ENCODE measurements at regions not wholly inside any gene's neighbourhood (a gene's known extent, or its start where the extent isn't known, plus 50 kb on each side); places are given as distances from the start of the nearest gene placed in this dataset.

DNA sequence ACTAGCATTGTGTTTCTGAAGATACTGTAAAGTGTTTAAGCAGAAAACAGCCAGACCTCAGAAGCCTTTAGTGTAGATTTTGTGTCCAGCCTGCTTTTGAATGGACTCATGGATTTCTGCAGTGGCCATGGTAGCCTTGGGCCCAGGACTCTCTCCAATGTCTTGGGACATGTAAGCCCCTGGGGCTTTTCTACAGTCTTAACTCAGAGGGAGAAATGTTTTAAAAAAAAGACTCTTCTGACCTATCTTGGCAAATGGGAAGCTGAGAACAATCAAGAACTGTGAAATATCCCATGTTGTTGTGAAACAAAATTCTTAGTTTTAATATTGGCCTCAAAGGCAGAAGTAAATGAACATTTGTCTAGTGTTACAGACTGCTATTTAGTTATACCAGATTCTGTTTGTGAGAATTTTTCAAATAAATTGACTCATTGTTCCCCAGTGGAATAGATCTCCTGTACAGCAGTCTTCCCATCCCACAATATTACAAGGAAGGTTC lies 112.5 kb upstream of the DMAC1 start:
- no peak overlapping the region for H3K9ac ChIP-seq
- no peak for TF ChIP-seq Cebpa-rat (IDR thresholded peaks at IDR 0.05)
- no peak overlapping the region for H3K27ac ChIP-seq
- H3K4me2 ChIP-seq: no peak overlapping the region
- H4K20me1 ChIP-seq: no peaks in the 10 kb centered on the region
- H3K36me3 ChIP-seq: no peaks in the 10 kb centered on the region
- no peak overlapping the region for H3K4me3 ChIP-seq
- H3K4me1 ChIP-seq: peaks cover 9 to 14% (median 13%) of the 10 kb centered on the region in 10 experiments
- H3K27me3 ChIP-seq: no peaks in the 10 kb centered on the region
- H3K9me3 ChIP-seq (replicated peaks in 1 of 11): no peaks in the 10 kb centered on the region; a peak in 1 of 22 replicates

DNA sequence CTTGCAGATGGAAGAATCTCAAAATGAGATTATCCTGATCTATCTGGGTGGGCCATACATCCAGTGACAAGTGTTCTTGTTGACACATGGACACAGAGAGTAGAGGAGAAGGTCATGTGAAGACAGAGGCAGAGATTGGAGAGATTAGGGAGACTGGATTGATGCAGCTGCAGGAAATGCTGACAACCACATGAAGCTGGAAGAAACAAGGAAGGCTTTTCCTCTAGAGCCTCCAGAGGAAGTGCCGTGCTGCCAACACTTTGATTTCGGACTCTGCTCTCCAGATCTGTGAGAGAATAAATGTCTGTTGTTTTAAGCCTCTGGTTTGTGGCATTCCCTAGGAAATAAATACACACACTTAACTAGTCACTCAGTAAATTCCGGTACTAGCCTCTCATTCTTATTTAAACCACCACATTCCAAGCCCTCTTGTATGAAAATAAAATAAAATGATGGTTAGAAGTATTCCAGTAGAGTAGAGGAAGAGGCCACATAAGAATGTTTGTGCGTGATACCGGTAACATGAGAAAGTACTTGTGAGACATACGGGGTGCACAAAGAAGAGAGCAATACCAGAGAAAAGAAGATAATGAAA lies 110.9 kb upstream of the DMAC1 start:
- Histone ChIP-seq H3K4me1 (peaks cover 9 to 14% (median 13%) of the 10 kb centered on the region in 10 experiments), H3K4me2 (peak overlapping the region; percentile 33 to 63 (median 50)), H3K9ac (no peak overlapping the region), H3K27me3 (no peaks in the 10 kb centered on the region), H3K9me3 (replicated peaks in 1 of 11) (no peaks in the 10 kb centered on the region; a peak in 1 of 22 replicates), H3K36me3 (no peaks in the 10 kb centered on the region), H4K20me1 (no peaks in the 10 kb centered on the region), H3K27ac (peak overlapping the region in 1 of 11 experiments; percentile 19; a peak in 1 of 22 replicates), H3K4me3 (no peak overlapping the region)
- no peak for TF ChIP-seq Cebpa-rat (IDR thresholded peaks at IDR 0.05)

DNA sequence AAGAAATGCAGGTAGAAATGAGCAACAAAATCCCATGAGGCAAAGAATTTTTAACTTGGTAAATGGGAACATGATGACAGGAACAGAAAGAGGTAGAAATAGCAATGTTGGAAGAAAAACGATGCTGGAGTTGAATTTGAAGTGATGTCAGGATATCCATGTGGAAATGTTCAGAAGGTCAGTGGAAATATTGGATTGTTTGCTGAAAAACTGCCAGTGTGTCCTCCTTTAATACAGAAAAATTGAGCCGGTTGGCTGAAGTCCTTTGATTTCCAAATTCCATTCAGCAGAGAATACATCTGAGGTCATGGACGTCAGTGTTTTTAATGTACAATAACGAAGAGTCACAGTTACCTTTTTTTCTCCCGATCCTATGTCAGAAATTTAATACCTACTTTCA lies 110.0 kb upstream of the DMAC1 start:
- no peak for TF ChIP-seq Cebpa-rat (IDR thresholded peaks at IDR 0.05)
- no peaks in the 10 kb centered on the region; a peak in 1 of 22 replicates for H3K9me3 ChIP-seq (replicated peaks in 1 of 11)
- no peak overlapping the region for H3K27ac ChIP-seq
- no peaks in the 10 kb centered on the region for H3K36me3 ChIP-seq
- H3K4me3 ChIP-seq: no peak overlapping the region
- H3K27me3 ChIP-seq: no peaks in the 10 kb centered on the region
- peaks cover 9 to 14% (median 13%) of the 10 kb centered on the region in 10 experiments for H3K4me1 ChIP-seq
- no peaks in the 10 kb centered on the region for H4K20me1 ChIP-seq
- no peak overlapping the region for H3K9ac ChIP-seq
- H3K4me2 ChIP-seq: no peak overlapping the region

DNA sequence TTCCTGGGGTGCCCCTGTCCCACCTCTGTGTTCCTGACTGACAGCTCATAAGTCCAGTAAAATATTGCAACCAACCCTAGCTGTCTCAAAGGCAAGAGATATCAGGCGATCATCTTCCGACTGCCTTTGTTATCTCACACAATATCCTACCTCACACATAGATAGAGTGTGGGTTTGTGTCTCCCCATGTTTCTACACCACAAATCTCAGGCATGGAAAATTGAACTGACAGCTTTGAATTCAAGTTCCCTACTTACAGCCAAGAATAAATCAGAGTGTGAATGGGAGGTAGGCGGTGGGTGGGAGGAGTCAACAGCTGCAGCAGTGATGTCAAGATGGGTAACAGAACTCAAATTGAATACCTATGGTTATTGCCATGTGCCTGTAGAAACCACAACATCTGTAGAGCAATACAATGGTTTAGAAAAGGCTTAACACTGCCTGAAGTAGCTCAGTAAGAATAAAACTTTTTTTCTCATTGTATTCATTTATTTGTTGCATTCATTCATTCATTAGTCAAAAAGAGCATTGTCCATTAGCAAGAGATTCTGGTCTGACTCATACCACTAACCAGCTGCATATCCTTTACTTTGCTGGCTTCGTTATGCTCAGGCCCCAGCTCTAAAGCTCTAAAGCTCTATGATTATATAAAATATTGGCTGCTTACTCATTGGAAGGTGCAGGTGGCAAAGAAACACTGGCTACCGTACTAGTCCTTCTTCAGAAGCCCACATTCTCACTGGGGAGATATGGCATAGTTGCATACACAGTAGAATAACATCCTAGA lies 108.2 kb upstream of the DMAC1 start:
- Histone ChIP-seq H3K4me3 (no peak overlapping the region), H3K9ac (no peak overlapping the region), H3K4me2 (no peak overlapping the region), H4K20me1 (no peaks in the 10 kb centered on the region), H3K27ac (no peak overlapping the region), H3K36me3 (no peaks in the 10 kb centered on the region), H3K27me3 (no peaks in the 10 kb centered on the region), H3K9me3 (replicated peaks in 1 of 11) (no peaks in the 10 kb centered on the region; a peak in 1 of 22 replicates), H3K4me1 (peaks cover 9 to 14% (median 13%) of the 10 kb centered on the region in 10 experiments)
- TF ChIP-seq Cebpa-rat (IDR thresholded peaks at IDR 0.05): no peak

DNA sequence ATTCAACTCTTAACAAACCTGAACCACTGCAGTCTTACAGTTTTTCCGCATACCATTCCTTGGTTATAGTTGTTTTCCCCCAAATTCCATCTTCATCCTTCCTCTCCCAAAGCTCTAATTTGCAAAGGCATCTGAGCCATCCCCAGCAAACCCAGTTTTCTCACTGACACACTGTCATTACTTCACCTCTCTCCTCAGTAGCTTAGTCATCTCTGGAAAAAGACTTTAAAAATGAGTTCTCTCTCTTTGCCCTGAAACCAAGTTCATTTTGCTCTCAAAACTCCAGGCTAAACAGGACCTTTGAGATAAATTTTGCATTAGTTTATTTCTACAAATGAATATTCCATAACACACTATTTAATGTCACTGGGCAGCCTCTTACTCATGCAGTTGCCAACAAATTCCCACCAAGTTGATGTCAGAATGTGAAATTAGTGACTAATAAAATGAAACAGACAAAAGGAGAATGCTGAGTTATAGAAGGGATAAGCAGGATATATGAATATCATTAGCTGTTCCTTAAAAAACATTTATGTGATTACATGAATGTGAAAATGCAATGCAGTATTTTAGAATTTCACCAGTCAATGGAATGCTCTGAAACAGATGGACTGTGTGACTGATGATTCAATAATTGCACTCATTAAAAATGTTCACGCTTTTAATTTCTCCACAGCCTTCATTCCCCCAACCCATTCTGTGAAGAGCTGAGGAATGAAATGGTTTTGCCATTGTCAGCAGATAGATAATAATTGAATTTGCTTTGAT lies 107.4 kb upstream of the DMAC1 start:
- peaks cover 9 to 14% (median 13%) of the 10 kb centered on the region in 10 experiments for H3K4me1 ChIP-seq
- TF ChIP-seq Cebpa-rat (IDR thresholded peaks at IDR 0.05): no peak

DNA sequence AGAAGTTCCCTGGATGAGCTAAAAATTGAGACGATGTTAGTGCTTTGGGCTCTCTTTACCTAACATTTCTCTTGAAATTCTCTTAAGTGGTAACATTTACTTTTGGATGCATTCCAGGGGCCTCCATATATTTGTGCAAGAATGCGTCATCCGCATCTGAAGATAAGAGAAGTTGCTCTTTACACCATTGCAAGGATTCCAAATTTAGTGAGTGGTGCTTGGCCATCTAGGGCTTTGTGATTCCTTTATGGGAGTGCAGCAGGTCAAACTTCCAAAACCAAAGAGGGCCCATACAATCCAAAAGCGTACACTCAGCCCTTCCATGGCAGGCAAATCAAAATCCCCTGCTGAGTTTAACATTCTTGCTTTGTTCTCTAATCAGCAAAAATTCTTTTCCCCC lies 102.0 kb upstream of the DMAC1 start:
- H3K27ac ChIP-seq: no peak overlapping the region
- H3K4me3 ChIP-seq: no peak overlapping the region
- peaks cover 0 to 7% (median under 1%) of the 10 kb centered on the region in 10 experiments; a peak in 6 of 20 replicates for H3K4me1 ChIP-seq
- H3K9ac ChIP-seq: no peak overlapping the region
- H3K36me3 ChIP-seq: no peaks in the 10 kb centered on the region
- H3K27me3 ChIP-seq: no peaks in the 10 kb centered on the region
- H3K9me3 ChIP-seq (replicated peaks in 1 of 11): 0 out of 22 replicates have a peak, but pooled peaks cover 0 to 4% (median 0%) of the 10 kb centered on the region in 11 experiments
- no peak overlapping the region for H3K4me2 ChIP-seq
- TF ChIP-seq Cebpa-rat (IDR thresholded peaks at IDR 0.05): no peak
- H4K20me1 ChIP-seq: no peaks in the 10 kb centered on the region

More for the DNA sequence above, 107.4 kb upstream of the DMAC1 start:
- H3K27ac ChIP-seq: no peak overlapping the region
- no peaks in the 10 kb centered on the region for H3K36me3 ChIP-seq
- H3K9me3 ChIP-seq (replicated peaks in 1 of 11): no peaks in the 10 kb centered on the region
- H3K27me3 ChIP-seq: no peaks in the 10 kb centered on the region
- no peak overlapping the region for H3K9ac ChIP-seq
- H4K20me1 ChIP-seq: no peaks in the 10 kb centered on the region
- no peak overlapping the region for H3K4me3 ChIP-seq
- H3K4me2 ChIP-seq: no peak overlapping the region

DNA sequence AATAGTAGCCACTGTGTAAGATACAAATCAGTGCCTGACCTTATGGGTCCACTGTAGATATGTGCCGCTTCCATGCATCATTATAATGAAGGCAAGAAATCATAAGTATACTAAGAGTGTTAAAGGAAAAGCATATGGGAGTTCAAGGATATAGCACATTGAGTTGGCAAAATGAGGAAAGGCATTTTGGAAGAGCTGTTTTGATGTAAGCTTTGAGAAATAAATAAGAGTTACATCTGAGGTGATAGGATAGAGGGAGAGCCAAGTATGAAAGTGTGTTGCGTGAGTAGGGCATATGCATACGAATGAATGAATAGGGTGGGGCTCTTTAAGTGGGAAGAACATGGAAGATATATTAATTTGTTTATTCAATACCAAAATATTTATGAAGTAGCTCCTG lies 101.0 kb upstream of the DMAC1 start:
- H3K4me2 ChIP-seq: no peak overlapping the region
- no peak for TF ChIP-seq Cebpa-rat (IDR thresholded peaks at IDR 0.05)

DNA sequence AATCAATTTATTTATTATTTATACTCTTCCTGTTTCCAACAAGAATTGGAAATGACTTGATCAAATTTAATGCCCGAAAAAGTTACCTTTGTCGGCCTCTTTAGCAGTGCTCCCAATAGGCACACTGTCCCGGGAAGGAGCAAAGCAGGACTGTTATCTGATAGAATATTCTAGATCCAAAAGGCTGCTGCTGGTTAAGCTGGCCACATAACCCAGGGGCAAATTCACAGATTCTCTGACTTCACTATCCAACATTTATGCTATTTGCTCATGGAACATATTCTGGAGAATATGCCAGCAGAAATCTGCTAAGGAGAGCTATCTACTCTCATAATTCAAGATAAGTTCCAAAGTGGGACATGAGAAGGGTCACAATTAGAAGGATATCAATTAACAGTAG lies 100.2 kb upstream of the DMAC1 start:
- Histone ChIP-seq H3K4me3 (no peak overlapping the region), H3K27me3 (no peaks in the 10 kb centered on the region), H3K4me2 (no peak overlapping the region), H3K36me3 (no peaks in the 10 kb centered on the region), H3K27ac (no peak overlapping the region), H3K9me3 (replicated peaks in 1 of 11) (0 out of 22 replicates have a peak, but pooled peaks cover 0 to 4% (median 0%) of the 10 kb centered on the region in 11 experiments), H3K9ac (no peak overlapping the region), H3K4me1 (peaks cover 0 to 25% (median 13%) of the 10 kb centered on the region in 10 experiments; a peak in 15 of 20 replicates), H4K20me1 (no peaks in the 10 kb centered on the region)
- no peak for TF ChIP-seq Cebpa-rat (IDR thresholded peaks at IDR 0.05)

More for the DNA sequence above, 101.0 kb upstream of the DMAC1 start:
- Histone ChIP-seq H3K27ac (no peak overlapping the region), H3K36me3 (no peaks in the 10 kb centered on the region), H4K20me1 (no peaks in the 10 kb centered on the region), H3K27me3 (no peaks in the 10 kb centered on the region), H3K4me3 (no peak overlapping the region), H3K4me1 (peaks cover 0 to 17% (median 10%) of the 10 kb centered on the region in 10 experiments; a peak in 15 of 20 replicates), H3K9ac (no peak overlapping the region), H3K9me3 (replicated peaks in 1 of 11) (0 out of 22 replicates have a peak, but pooled peaks cover 0 to 4% (median 0%) of the 10 kb centered on the region in 11 experiments)

DNA sequence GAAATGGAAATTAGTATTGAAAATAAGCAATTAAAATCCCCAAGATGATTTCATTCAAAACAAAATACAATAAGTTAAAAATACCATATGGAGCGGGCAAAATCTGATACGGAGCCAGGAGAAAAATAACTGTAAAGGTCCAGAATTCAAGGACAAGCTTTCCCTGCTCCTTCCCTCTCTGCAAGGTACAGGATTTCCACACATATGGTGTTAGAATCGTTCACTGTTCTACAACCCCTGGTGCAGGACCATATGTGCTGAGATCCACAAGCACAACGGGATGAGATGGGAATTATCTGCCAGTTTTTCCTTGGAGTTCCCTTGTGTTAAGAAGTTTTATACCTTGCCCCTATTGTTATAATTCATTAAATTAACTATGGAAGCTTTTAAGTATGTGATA lies 94.7 kb upstream of the DMAC1 start:
- H3K27ac ChIP-seq: no peak overlapping the region
- no peaks in the 10 kb centered on the region for H4K20me1 ChIP-seq
- H3K36me3 ChIP-seq: no peaks in the 10 kb centered on the region
- no peaks in the 10 kb centered on the region for H3K27me3 ChIP-seq
- H3K9ac ChIP-seq: no peak overlapping the region
- H3K4me2 ChIP-seq: no peak overlapping the region
- H3K4me3 ChIP-seq: no peak overlapping the region
- peaks cover 6 to 34% (median 20%) of the 10 kb centered on the region in 11 experiments; a peak in 21 of 22 replicates for H3K9me3 ChIP-seq (replicated peaks in 1 of 11)
- TF ChIP-seq Cebpa-rat (IDR thresholded peaks at IDR 0.05): no peak
- peaks cover 0 to 26% (median 13%) of the 10 kb centered on the region in 10 experiments; a peak in 15 of 20 replicates for H3K4me1 ChIP-seq
